ENCODE measurements at regions not wholly inside any gene's neighbourhood (a gene's known extent, or its start where the extent isn't known, plus 50 kb on each side); places are given as distances from the start of the nearest gene placed in this dataset.

DNA sequence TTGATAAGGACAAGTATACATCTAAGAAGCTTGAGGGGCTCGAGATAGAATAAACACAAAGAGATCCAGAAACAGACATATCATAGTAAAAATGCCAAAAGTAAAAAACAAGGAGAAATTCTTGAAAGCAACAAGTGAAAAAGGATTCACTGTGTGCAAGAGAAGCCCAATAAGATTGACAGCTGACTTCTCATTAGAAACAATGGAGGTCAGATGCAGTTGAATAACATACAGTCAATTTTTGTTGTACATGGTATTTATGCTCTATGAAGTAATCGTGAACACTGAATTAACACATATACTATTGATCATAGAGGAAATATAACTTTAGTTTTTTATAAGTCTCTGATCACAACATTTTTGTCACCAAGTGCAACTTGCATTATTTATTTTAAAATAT is 982.8 kb upstream of the SORCS1 start:
- DNase-seq: no peak

DNA sequence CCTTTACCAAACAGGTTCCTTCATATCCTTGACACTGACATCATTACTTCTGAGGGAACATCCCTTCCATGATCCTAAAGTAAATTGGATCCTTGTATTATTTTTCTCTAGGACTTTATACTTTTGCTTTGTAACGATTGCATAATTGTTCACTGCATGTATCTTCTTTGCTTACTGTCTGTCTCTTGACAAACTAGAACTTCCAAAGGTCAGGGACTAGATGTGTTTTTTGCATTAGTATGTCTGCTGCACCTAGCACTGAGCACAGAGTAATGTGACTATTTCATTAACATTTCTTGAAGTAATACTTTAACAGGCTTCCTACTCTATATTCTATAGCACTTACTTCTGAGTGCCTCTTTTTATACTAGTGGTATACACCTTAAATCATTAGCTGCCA is 976.6 kb upstream of the SORCS1 start:
- DNase-seq: no peak

DNA sequence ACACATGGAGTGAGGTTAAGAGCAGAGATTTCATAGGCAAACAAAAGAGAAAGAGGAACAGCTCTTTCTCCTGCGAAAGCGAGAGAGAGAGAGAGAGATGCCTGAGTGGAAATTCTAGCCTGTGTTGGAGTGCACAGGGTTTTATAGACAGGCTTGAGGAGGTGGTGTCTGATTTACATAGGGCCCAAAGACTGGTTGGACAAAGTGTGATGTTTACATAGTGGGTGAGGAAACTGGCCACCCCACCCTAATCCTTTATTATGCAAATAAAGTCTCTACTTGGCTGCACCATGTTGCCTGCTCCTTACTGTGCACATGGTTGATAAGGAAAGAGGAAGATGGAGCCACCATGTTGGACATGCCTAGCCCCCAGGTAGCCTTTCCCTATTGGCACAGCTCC is 967.8 kb upstream of the SORCS1 start:
- no peak for DNase-seq

GRCh38 chr10:108130575-108130974 is 966.1 kb upstream of the SORCS1 start:
- no peak for DNase-seq

DNA sequence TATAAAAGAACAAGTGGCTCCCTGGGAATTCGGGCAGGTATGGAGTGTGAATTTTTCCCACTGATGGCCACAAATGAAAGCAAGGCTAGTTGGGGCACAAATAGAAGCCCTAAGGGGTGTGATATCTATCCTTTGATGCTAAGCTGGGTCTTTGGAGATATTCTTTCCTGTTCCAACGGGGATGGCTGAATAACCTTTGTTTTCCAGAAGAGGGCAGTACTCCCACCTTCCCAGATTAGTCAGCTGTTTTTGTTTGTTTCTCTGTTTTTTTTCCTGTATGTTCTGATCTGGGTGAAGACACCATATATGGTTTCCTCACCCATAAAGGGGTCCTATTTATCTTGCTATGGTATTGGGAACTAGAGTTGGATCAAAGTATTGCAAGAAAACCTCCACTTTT is 947.7 kb upstream of the SORCS1 start:
- no peak for DNase-seq

DNA sequence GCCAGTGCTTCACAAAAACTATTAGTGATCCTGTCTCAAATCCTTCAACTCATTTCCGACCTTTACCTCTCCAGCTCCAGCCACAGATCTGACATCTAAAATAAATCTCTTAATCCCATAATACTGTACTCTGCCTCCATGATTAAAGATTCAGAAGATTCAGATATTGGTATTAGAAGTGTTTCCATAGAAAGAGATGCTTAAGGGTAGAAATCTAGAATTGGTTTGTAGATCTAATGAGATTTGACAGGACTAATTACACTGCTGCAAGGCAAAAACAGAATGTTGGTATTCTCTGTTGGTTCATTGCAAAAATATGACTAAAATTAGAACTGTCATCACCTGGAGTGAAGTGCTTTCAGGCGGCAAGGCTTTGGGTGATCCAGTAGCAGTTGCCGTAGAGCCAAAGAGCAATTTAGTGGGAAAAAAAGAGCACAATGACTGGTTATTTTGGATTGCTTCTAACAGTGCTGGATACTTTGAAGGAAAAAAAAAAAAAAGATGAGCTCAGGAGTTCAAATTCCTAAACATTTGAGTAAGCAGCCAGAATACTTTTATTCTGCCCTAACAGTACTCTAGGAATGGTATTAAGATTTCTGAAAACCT is 940.1 kb upstream of the SORCS1 start:
- DNase-seq: no peak

DNA sequence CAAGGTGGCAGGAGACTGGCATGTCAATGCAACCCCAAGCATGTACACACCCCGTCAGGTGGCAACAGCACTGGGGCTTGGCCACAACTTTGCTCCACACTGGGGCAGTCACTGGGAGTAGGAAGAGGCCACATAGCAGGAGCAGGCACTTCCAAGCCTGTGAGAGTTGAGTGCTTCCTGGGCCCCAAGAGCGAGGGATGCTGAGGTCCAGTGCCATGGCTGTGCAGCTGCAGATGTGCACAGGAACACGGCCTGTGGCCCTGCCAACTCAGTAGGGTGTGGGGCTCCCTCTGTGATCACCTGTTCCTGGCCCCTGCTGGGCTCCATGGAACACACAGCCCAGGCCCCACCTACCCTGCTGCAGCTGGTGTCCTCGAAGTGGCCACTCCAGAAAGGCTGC is 932.8 kb upstream of the SORCS1 start:
- no peak for DNase-seq

- no peak for DNase-seq
Measured at GRCh38 chr10:108095932-108096925, 931.7 kb upstream of the SORCS1 start.

DNA sequence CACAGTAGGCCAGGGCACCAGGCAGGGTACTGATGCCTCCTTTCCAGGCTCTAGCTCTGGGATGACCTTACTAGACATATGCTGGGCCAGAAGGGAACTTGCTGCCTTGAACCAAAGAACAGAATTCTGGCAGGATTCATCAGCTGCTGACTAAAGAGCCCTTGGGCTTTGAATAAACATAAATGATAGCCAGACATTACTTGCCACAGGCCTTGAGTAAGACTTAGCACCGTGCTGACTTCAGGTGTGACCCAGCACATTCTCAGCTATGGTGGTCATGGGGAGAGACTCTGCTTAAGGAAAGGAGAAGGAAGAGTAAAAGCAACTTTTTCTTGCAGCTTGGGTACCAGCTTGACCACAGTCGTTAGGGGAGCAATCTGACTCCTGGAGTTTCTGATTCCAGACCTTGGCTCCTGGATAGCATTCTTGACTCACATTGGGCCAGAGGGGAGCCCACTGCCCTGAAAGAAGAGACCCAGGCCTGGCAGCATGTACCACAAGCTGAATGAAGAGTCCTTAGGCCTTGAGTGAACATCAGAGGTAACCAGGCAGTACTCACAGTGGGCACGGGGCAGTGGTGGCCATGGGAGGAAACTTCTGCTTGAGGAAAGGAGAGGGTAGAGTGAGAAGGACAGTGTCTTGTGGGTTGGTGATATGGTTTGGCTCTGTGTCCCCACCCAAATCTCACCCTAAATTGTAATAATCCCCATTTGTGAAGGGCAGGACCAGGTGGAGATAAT is 926.1 kb upstream of the SORCS1 start:
- DNase-seq: no peak

DNA sequence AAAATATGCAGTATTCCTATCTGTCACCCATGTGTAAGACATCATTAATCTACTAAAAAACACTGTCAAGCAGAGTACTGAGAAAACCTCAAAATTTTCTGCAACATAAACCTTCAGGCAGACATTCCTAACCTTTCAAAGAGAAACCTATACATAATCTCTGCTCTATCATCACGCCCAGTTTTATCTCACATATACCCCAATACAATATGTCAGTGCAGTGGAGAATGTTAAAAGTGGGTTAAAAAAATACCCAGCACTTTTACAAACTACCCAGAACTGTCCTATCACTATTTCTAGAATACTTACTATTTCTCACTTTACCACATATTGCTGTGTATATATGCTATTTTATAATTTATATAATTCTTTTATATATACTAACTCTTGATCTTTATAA is 922.0 kb upstream of the SORCS1 start:
- DNase-seq: no peak

DNA sequence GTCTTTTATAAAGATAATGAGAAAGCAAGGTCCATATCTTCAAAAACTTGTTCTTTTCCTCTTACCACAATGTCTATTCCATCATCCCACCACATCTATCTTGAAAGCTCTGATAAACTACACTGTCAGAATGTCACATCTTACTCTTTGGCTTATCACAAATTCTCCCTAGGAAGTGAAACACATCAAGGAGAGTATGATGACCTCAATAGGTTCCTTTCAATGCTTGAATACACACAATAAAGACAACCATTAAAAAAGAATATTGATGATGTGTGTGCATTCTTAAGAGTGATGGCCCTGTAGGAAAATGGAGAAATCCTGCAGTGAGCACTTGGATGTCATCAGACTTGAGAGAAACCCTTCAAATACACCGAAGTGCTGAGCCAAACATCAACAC is 918.1 kb upstream of the SORCS1 start:
- no peak for DNase-seq

- DNase-seq: no peak
Measured at GRCh38 chr10:108078263-108078662, 913.8 kb upstream of the SORCS1 start.

DNA sequence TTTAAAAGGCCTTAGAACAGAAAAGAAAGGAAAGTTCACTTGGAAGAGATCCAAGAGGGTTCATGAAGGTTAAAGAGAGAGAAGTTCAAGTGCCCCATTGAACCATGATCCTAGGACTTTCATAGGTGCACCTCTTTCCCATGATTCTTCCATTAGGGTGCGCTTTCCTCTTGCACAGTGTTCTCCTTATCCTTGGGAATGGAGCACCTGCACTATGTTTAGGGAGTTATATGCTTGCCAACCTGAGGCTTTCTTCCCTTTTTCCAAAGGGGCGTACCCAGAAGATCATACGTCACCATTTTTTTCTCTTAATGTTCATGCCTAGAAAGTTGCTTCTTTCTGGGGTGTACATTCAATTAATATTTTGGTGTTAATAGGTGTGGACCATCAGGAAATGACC is 908.0 kb upstream of the SORCS1 start:
- DNase-seq: no peak

DNA sequence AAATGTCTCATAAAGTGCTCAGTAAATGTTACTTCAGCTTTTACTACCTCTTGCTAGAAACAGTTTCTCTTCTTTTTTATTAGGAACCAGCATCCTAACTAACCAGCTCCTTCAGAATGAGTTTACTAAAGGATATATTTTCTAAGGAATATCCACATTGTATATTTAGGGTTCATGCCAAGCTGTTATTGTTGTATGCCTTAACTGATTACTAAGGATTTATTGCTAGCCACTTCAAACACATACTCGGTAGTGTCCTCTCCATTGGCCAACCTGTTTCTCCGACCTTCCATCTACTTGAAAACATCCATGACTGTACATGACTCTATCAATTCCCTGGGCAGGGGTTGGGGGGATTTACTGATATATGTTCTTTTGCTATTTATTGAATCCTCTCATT is 906.3 kb upstream of the SORCS1 start:
- no peak for DNase-seq

GRCh38 chr10:108069096-108069495 is 904.6 kb upstream of the SORCS1 start:
- no peak for DNase-seq

GRCh38 chr10:108064746-108065260 is 900.3 kb upstream of the SORCS1 start:
- no peak for DNase-seq

DNA sequence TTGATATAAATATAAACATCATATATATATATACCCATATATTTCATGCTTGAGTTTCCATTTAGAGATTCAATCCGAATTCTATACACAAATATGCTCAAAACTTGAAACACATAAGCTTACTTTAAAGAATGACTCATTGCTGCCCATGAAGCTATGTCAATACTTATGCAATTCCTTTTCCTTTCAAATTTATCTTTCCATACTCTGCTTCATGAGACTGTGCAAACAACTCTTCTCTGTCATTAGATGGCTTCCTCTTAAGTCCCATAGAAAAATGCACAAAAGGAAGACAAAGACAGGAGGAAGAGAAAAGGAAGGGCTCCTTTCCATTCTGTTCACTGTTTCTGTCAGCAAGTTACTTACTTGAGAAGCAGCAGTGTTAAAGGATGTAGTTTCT is 895.7 kb upstream of the SORCS1 start:
- no peak for DNase-seq

GRCh38 chr10:108055506-108055905 is 891.0 kb upstream of the SORCS1 start:
- DNase-seq: no peak

- DNase-seq: no peak
Measured at GRCh38 chr10:108052981-108053380, 888.5 kb upstream of the SORCS1 start.

DNA sequence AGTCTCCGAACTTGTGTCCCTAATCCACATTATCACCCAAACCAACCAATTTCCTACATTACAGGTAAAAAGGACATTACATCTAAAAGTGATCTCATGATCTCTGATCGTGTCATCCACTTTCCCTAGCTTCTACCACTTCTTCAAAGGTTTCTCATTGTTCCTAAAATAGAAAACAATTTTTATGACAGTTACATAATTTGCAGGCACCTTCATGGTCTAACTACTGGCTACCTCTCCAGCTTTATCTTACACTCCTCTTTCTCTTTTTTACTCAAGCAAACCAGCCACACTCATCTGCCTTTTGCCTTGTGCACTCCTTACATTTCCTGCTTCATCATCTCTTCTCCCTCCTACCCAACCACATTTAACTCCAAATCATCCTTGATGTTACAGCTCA is 886.7 kb upstream of the SORCS1 start:
- no peak for DNase-seq

- no peak for DNase-seq
Measured at GRCh38 chr10:108050626-108051025, 886.1 kb upstream of the SORCS1 start.

DNA sequence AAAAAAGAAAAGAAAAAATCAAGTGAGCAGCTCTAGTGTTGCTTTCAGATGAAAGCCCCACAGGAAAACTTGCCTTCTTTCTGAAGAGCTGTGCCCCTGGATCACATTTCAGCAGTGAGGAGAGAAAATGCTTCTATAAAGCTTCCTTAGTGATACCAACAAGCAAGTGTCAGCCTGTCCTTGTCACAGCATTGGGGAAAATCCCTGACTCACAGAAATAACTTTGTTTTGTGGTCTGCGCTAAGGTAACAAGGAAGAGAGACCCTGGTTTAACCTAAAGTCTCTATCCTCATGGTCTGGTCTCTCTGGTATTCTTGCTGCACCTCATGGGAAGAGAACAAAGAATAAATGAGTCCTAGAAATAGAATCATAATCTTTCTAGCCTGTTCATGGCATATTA is 885.2 kb upstream of the SORCS1 start:
- DNase-seq: no peak

DNA sequence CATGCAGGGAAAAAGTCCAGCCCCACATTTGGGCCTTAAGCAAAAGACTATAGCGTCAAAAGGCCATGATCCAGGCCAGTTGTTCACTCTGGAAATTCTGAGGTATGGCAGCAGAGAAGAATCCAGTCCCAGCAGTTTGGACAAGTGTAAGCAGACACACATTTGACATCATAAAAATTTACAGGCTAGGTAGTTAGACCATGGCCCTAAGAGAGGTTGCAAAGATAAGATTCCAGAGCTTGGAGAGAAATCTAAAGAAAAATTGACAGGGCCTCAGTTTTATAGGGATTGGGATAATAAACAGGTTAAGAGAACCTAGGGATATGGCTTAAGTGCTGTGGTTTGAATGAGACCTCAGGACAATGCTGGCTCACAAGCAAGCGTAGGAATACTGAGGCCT is 884.4 kb upstream of the SORCS1 start:
- DNase-seq: no peak
